Stimulated activated CD4-positive, alpha-beta T cell treated with anti-CD3 and anti-CD28 coated beads, Interleukin-15, amount 100 ng/mL, for 48 hours (primary cell): ENCODE measurements at regions not wholly inside any gene's neighbourhood (a gene's known extent, or its start where the extent isn't known, plus 50 kb on each side); places are given as distances from the start of the nearest gene placed in this dataset.
"Not testable (repeated sequence)": the region's sequence is repeated elsewhere in the genome, so short reads cannot be mapped to it uniquely, and the experiment has no call there.

Experiments
- DNase-seq, 2 donors: peaks; one replicate each; pipeline ENCODE4 v3.0.0-alpha.2; 2020; ENCODE audit warnings: low read depth in 2 of 2

DNA sequence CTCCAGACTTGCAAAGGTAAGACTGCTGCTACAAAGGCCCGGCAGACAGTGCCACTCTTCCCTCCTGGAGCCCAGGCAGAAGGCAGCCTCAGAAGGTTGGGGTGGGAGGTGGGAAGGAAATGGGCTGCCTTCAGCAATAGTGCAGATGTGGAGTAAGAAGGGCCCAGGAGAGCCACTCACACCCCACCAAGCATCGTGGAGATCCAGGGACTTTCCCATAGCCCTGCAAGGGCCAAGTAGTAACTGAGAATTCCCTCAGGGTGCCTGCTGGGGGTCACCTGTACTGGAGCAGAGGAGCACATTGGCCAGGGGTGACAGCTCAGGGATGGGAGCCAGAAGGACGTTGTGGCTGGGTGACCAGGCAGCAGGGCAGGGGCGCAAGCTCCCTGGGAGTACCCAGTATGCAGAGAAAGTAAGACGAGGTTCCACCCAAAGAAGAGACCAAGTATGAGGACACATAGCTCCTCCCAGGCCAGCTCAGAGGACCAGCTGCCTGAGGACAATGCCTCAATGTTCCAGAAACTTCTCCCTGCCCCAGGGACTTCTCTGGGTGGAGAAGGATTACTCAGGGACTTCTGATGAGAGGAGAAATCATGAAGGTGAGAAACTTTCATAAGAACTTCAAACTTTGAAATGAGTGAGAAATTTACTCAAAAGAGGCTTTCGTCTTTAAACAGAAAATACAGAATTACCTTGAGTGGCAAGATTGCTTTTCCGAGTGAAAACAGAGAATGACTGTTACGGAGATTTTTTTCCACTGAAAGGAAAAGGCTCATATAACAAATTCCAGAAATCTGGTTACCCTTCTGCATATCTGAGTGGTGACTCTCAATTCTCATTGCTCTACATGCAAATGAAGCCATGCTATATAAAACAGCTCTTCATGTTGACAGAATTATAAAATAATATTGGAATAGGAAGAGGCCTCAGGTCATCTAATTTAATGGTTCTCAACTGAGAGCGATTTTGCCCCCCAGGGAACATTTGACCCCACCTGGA lies 87.9 kb upstream of the TRIO start:
- DNase-seq: no peak

DNA sequence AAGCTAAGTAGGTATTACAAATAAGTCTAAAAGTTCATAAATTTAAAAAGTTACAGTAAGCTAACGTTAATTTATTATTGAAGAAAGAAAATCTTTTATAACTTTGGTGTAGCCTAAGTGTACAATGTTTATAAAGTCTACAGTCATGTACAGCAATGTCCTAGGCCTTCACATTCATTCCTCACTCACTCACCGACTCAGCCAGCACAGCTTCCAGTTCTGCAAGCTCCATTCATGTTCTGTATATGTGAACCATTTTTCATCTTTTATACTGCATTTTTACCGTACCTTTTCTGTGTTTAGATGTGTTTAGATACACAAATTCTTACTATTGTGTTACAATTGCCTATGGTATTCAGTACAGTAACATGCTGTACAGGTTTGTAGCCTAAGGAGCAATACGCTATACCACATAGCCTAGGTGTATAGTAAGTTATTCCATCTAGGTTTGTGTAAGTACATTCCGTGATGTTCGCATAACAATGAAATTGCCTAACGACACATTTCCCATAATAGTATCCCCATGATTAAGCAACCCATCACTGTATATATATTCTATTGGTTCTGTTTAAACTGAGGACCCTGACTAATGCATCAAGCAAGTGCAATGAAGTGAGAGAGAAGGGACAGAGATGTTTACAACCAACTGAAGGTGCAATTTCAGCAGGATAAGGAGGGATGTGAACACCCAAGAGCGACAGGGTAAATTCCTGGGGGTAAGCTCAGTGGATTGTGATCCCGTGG lies 88.9 kb upstream of the TRIO start:
- no peak for DNase-seq

DNA sequence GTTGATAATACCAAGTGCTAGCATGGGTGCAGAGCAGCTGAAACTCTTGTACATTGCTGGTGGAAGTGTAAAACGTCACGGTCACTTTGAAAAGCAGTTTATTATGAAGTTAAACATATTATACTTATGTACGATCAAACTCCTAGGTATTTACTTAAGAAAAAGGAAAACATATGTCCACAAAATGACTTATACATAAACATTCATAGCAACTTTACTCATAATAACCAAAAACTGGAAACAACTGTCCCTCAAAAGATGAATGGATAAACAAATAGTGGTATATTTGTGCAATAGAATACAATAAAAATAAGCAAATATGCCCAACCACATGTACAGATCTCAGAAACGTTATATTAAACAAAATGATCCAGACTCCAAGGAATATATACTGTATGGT lies 92.3 kb upstream of the TRIO start:
- no peak for DNase-seq

DNA sequence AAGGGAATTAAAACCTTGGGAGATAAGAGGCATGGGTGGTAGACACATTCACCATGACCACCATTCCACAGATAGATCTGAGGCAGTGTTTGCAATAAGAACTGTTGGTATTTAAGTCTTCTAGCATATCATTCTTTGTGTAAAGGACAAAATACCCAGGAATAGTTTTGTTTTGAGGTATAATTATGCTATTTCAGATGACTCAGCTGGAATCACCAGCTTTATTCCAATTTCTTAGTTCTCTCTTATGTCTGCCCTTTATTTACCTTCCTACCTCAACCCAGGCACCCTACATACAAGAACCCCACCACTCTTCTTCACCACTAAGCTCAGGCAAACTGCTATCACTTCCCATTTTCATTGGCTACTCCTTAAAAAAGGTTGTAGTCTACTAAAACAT lies 94.7 kb upstream of the TRIO start:
- DNase-seq: no peak

DNA sequence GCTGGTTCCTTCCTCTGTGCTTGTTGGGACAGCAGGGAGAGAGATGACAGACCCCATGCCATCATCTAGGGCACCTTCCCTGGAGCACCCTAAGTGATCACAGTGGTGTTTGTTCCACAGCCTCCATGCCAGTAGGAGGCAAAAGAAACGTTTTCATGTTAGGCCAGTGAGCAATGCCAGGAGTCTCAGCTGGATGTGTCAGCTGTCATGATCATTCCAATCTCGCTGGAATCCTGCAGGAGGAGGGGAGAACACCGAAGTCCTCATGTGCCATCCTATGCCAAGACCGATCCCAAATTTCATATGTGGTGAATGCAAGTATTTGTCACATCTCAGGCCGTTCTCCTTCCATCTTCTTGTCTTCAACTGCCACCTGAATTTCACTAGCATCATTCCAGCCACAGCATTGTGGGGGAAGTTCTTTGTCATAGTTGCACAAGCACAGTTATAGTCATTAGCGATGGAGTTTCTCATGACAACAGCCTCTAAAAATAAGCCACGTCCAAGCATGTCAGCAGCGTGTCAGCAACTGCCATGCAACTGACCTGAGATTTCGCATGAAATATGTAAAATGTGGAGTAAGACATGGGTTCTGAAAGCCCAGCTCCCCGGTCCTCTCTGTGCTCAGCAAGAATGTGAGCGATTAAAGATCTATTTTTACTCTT lies 97.2 kb upstream of the DNAH5 start:
- DNase-seq: no peak

DNA sequence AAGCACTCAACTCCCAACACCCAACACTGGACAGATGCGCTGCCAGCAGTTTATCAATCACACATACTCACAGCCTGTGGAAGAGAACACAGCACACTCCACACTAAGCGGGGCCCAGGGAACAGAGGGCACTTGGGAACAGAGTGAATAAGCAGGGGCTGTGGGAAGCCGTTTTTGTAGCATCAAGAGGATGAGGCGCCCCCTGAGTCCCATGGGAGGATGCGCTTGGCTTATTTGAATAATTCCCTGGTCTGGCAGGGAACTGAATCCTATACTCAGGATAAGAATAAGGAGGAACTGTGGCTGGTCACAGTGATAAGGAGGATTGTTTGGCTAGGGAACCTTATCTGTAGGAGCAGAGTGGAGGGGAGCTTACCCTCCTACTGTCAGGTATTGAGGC lies 96.1 kb upstream of the DNAH5 start:
- no peak for DNase-seq

DNA sequence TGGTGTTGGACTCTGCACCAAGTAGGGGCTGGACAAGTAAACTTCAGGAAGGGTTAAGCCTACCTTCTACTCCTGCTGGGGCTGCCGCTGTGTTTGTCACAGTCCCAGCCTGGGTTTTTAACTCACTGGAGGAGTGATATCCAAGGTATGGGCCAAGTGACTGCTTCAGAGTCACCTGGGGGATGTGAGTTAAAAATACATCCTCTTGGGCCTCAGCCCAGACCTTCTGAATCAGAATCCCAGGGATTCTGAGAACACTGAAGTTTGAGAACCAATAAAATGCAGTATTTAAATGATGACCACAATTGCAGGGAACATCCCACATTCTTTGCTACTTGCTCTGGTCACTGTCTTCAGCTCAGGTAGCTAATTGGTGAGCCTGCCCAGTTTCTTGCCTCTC lies 95.1 kb upstream of the DNAH5 start:
- no peak for DNase-seq

DNA sequence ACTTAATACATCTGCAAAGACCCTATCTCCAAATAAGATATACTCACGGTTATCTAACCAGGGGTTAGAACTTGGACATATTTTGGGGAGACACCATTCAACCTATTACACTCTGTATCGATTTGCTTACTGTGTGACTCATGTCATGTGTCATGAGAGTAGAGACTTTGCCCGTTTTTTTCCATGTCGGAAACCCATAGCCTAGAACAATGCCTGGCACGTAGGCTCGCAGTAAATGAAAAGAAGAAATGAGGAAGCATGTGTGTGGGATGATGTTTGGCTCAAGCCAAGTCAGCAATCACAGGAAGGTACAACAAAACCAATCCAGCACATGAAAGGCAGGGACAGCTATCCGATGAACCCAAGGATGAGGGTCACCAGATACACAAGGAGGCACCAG lies 94.6 kb upstream of the DNAH5 start:
- no peak for DNase-seq

DNA sequence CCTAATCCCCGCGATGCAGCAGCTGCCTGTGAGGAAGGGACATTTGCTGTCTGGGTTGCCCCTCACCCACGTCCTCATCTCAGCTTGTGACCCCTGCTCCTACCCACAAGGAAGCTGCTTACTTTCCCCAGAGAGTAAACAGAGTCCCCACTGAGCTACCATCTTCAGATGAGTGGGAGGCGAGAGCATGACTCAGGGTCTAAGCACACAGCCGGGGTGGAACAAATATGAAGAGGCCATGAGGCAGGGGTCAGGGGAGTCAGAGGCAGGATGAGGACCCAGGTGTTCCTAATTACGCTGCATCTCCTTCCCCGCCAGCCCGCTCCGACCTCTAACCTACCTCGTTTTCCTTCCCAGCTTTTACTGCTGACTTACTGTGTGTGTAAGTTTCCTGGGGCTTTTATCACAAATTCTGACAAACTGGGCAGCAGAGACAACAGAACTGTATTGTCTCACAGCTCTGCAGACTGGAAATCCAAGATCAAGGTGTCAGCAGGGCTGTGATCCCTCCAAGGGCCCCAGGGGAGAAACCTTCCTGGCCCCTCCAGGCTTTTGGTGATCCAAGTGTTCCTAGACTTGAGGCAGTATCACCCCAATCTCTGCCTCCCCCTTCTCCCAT lies 94.0 kb upstream of the DNAH5 start:
- DNase-seq: no peak

DNA sequence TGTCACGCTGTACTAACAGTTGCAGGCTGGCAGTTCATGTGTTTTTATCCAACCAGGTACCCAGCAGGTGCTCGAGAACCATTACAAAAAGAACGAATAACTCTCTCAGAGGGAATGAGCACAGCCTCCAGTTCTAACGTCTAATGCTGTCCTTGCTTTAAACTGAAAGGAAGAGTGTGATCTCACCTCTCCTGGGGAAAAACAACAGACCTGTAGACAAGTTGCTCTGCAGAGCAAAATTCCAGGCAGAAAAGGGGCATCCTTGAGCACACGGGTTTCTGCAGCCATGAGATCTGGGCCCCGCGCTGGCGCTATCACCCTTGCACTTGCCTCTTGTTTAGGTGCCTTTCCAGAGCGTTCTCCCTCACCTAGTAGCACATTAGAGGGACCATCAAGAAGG lies 92.5 kb upstream of the DNAH5 start:
- DNase-seq: no peak

DNA sequence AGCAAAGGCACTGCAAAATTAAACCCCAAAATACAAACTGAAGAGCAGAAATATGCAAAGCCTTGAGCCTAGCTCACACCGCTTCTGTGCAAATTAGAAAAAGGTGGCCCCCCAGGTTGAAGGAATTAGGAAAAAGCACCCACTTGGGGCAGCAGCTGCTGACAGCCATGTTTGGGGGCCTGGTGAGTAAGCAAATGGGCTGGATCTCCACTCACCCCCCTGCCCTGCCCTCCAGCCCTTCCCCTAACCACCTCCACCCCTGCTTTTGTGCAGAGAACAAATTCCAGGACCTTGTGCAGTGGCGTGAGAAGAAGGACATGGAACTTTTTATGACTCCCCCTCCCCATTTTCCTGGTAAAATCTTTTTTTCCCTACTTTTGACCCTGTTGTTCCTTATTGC lies 92.0 kb upstream of the DNAH5 start:
- no peak for DNase-seq

DNA sequence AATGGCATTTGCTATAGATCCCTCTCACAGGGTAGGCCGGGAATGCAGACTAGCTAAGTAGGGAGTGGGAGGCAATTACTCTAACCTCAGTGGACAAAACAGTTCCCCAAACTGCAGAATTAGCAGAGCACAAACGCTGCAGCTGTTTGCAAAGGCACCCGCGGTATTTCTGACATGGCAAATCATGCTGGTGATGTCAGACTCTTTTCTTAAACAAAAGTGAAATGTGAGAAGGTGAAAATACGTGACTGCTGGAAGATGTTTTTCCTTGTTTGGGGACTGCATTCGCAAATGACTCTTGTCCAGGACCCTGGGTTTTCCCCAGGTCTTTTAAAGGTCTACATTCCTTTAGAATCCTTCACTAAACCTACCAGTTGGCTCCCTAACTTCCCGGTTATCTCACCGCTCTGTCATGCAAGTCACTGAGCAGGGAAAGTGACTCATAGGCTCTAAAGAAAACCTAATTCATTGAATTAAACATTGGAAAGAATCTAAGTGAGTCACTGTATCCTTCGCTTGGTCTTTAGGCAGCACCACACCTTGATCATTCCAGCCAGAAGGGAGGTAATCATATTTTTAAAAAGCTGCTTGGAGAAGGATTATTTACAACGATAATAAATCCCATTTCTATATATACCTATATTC lies 91.5 kb upstream of the DNAH5 start:
- DNase-seq: no peak

DNA sequence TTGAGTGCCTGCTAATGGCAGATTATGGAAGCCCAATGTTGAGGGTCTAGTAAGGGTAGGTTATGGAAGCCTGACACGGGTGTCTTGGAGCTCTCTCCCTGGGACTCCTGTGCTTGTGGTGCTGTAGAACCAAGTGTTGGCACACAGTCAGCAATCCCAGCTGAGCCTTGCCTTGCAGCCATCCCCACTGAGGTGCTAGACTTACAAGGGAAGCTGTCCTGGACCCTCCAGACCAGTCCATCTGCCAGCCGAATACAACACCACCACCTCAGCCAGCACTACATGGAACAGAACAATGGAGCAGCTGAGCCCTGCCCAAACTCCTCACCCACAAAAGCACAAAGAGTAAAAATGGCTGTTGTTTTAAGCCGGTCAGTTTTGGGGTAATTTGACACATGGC lies 90.5 kb upstream of the DNAH5 start:
- DNase-seq: no peak

DNA sequence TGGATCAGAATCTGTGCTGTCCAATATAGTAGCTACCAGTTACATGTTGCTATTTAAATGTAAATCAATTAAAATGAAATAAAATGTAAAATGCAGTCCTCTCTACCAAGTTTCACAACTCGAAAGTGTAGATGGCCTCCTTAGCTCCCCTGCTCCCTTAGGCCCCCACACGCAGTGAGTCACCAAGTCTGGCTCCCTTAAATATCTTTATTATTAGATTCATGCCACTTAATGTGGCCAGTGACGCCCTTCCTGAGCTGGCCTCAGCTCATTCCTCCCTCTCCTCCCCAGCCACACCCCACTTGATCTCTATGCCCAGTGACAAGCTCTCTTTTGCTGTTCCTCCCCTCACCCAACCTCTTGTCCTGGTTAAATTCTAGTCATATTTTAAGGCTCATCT lies 88.4 kb upstream of the DNAH5 start:
- DNase-seq: no peak

DNA sequence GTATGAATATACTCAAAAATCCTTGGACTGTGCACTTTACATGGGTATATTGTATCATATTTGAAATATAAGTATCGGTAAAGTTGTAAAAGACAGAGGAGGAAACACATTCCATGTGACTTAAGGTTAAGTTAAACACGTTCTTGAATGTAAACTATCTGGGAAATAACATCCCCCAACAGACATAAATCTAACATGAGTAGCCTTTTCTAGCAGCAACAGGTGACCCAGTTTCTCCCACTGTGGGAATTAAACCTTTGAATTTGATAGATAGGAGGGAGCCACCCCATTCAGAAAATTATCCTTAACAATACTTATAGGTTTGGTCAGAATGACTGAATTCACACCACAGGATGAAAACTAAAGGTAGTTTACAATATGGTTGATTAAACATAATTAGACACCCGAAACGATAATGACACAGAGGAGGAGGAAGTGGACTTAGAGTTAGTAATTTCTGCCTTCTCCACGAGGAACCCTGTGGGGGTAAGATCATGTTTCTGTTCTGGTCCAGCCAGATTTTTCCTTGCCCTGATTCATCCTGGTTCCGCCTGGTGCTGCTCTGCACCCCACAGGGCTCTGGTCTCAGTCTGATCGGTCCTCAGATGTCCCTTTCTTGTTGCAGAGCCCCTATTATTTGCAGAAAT lies 84.6 kb upstream of the DNAH5 start:
- DNase-seq: no peak

DNA sequence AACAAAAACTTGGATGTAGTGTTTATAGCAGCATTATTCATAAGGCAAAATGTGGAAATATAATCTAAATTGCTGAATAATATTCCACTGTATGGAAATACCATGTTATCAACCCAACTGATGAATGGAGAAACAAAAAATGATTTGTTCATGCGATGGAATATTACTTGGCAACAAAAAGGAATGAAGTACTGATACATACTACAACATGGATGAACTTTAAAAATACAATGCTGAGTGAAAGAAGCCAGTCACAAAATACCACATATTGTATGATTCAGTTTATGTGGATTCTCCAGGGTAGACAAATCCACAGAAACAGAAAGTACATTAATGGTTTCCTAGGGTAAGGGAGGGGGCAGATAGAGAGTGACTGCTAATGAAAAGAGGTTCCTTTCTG lies 83.7 kb upstream of the DNAH5 start:
- DNase-seq: no peak

DNA sequence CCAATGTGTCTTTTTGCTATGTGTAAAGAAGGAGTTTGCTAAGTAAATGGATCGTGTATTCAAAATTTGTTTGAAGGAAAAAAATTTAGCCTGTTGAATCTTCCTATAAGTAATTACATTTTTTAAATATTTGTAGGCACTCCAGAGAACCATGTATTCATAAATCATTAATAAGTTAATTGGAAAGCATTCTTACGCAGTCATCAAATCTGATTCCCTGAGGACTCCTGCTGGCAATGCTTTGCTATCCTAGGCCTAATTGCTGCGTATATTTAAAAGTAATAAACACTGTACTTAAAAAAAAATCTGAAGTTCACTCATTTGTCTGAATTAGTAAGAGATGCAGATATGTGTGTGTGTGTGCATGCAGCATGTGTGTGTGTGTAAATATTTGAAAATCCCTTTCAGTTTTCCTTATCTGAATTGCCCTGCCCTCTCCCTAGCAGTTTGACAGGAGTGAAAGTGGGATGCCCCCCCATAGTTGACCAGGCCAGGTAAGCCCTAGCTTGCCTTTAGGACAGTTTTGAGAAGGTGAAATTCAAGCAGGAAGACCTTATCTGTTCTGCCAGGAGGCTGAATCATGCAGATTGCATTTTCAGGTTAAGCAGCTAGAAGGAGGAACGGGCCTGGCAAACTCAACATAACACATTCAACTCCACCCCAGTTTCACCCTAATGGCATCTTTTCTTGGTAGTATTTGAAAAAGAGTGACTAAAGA lies 81.2 kb upstream of the DNAH5 start:
- no peak for DNase-seq

DNA sequence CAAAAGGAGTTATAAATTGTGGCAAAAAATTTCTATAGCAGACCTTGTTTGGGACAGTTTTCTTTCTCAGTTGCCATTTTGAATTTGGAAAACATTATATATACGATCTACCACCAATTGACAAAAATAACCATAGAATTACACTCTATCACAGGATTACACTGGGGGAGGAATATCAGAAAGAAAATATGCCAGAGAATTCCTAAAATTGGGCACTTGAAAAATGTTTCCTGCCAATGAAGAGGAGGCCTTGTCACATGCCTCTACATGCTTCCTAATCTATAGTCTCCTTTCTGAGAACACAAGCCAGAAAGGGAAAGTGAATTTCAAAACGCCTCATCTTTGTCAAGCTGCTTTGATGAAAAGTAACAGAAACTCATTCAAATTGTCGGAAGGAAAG lies 78.5 kb upstream of the DNAH5 start:
- no peak for DNase-seq

DNA sequence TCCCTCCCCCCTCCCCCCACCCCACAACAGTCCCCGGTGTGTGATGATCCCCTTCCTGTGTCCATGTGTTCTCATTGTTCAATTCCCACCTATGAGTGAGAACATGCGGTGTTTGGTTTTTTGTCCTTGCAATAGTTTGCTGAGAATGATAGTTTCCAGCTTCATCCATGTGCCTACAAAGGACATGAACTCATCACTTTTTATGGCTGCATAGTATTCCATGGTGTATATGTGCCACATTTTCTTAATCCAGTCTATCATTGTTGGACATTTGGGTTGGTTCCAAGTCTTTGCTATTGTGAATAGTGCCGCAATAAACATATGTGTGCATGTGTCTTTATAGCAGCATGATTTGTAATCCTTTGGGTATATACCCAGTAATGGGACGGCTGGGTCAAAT lies 76.5 kb upstream of the DNAH5 start:
- DNase-seq: not testable (repeated sequence)

DNA sequence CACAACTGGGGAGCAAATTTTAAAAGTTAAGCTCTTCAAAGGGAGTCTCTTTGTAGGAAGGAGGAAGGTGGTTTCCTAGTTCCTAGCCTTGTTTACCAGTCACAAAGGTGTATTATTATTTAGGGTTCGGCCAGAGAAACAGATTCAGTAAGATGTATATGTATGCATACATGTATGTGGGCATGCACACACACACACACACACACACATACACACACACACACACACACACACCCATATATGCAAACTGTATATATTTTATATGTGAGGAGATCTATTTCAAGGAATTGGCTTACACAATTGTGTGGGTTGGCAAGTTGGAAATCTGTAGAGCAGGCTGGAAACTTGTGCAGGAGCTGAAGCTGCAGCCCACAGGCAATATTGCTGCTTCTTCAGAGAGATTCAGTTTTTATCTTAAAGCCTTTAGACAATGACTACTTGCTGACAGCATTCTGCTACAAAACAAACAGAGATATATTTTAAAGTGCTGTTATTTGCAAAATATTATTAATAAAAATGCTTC lies 75.3 kb upstream of the DNAH5 start:
- no peak for DNase-seq
